ENCODE measurements at regions not wholly inside any gene's neighbourhood (a gene's known extent, or its start where the extent isn't known, plus 50 kb on each side); places are given as distances from the start of the nearest gene placed in this dataset.

- TF ChIP-seq, protein P1, sequence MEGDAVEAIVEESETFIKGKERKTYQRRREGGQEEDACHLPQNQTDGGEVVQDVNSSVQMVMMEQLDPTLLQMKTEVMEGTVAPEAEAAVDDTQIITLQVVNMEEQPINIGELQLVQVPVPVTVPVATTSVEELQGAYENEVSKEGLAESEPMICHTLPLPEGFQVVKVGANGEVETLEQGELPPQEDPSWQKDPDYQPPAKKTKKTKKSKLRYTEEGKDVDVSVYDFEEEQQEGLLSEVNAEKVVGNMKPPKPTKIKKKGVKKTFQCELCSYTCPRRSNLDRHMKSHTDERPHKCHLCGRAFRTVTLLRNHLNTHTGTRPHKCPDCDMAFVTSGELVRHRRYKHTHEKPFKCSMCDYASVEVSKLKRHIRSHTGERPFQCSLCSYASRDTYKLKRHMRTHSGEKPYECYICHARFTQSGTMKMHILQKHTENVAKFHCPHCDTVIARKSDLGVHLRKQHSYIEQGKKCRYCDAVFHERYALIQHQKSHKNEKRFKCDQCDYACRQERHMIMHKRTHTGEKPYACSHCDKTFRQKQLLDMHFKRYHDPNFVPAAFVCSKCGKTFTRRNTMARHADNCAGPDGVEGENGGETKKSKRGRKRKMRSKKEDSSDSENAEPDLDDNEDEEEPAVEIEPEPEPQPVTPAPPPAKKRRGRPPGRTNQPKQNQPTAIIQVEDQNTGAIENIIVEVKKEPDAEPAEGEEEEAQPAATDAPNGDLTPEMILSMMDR (tag by site-specific recombination; IDR thresholded peaks at IDR 0.05): no peak
- TF ChIP-seq YY1 (tag by site-specific recombination; IDR thresholded peaks at IDR 0.05): no peak
- no peak for TF ChIP-seq ZNF292 (tag by site-specific recombination; IDR thresholded peaks at IDR 0.05; ENCODE audit: borderline replicate concordance, low read depth)
- TF ChIP-seq HOXA7 (CRISPR knock-in tag; IDR thresholded peaks at IDR 0.05; ENCODE audit: borderline replicate concordance): no peak
- no peak for TF ChIP-seq ZNF692 (tag by site-specific recombination; IDR thresholded peaks at IDR 0.05)
- no peak for TF ChIP-seq ZBTB7A (tag by site-specific recombination; IDR thresholded peaks at IDR 0.05; ENCODE audit: low read depth)
- no peak for TF ChIP-seq ZNF404 (tag by site-specific recombination; IDR thresholded peaks at IDR 0.05)
- no peak for TF ChIP-seq REST (tag by site-specific recombination; IDR thresholded peaks at IDR 0.05)
- no peak for TF ChIP-seq ZNF423 (tag by site-specific recombination; IDR thresholded peaks at IDR 0.05)
- TF ChIP-seq PRDM10 (tag by site-specific recombination; IDR thresholded peaks at IDR 0.05): no peak
- no peak for TF ChIP-seq BCL11A (tag by site-specific recombination; IDR thresholded peaks at IDR 0.05; ENCODE audit: low read depth)
- TF ChIP-seq PATZ1 (tag by site-specific recombination; IDR thresholded peaks at IDR 0.05): no peak
These were observed 592.5 kb upstream of the B3GAT1 start for GRCh38 chr11:135004495-135004894.

All from HEK293 (cell line).